B cell (primary cell): ENCODE measurements at regions not wholly inside any gene's neighbourhood (a gene's known extent, or its start where the extent isn't known, plus 50 kb on each side); places are given as distances from the start of the nearest gene placed in this dataset.

Experiments used
- ATAC-seq: fragments of 200-7000 bp; cut with Tn5 transposase; one replicate; pipeline ENCODE4 v1.10.0; 2021; ENCODE audit warnings: low read depth, mild to moderate bottlenecking, moderate number of reproducible peaks, moderate library complexity
- CTCF ChIA-PET: fragments of 350-600 bp; sonication (Branson Sonifier 250); formaldehyde crosslinking; loops from one replicate; lab custom pipeline; 2021; ENCODE audit warnings: antibody characterized with exemption, inconsistent platforms; lab: Charles Lee
- POLR2A ChIA-PET: fragments of 350-600 bp; sonication (Branson Sonifier 250); formaldehyde crosslinking; loops from one replicate; lab custom pipeline; 2021; ENCODE audit warnings: antibody characterized with exemption; lab: Charles Lee
- DNase-seq: peaks from one replicate; pipeline ENCODE4 v3.0.0; 2013
- H2AFZ ChIP-seq: 2 replicates; pipeline ENCODE4 v1.6.1; 2012; ENCODE audit warnings: mild to moderate bottlenecking, low read depth, low read length; ENCODE audit not compliant: insufficient read depth, poor library complexity, severe bottlenecking
- H3K27ac ChIP-seq, 2 donors: 1 replicate in 1 of 2; 2 replicates in 1 of 2; pipeline ENCODE4 v1.5.1; 2012 to 2013; ENCODE audit warnings: low read length in 2 of 2, mild to moderate bottlenecking in 2 of 2, moderate library complexity in 1 of 2
- H3K27me3 ChIP-seq, 4 experiments: fragments of 200-600 bp in 1 of 4; sonication (generic) in 1 of 4; replicated peaks in 1 of 4; 1 replicate in 2 of 4; 2 replicates in 2 of 4; pipeline versions ENCODE4 v1.6.1 to v1.7.0; 2013 to 2016; ENCODE audit warnings: low read length in 3 of 4, mild to moderate bottlenecking in 2 of 4, mixed read lengths in 1 of 4, moderate library complexity in 1 of 4; ENCODE audit not compliant: insufficient read depth in 4 of 4, control insufficient read depth in 3 of 4; ENCODE audit errors: control extremely low read depth in 1 of 4
- H3K36me3 ChIP-seq, 2 experiments: replicated peaks in 1 of 2; 1 replicate in 1 of 2; 2 replicates in 1 of 2; pipeline versions ENCODE4 v1.6.1 to v1.7.1; 2013; ENCODE audit warnings: low read length in 1 of 2; ENCODE audit not compliant: insufficient read depth in 2 of 2, control insufficient read depth in 1 of 2; ENCODE audit errors: control extremely low read depth in 1 of 2, extremely low read depth in 1 of 2
- H3K4me1 ChIP-seq, 2 donors: fragments of 200-600 bp in 1 of 2; sonication (generic) in 1 of 2; 1 replicate in 1 of 2; 2 replicates in 1 of 2; pipeline versions ENCODE4 v1.5.1 to v1.6.1; 2013 to 2017; ENCODE audit warnings: low read length in 2 of 2; ENCODE audit not compliant: control insufficient read depth in 2 of 2, insufficient read depth in 2 of 2
- H3K4me2 ChIP-seq: replicated peaks from 2 replicates; pipeline ENCODE3; 2012; ENCODE audit warnings: mild to moderate bottlenecking, low read depth, low read length; ENCODE audit not compliant: poor library complexity, severe bottlenecking
- H3K4me3 ChIP-seq, 5 experiments: fragments of 200-600 bp in 1 of 5; sonication (generic) in 1 of 5; 1 replicate in 3 of 5; 2 replicates in 2 of 5; pipeline versions ENCODE4 v1.5.1 to v1.7.0; 2011 to 2016; ENCODE audit warnings: low read length in 4 of 5, mild to moderate bottlenecking in 4 of 5, low read depth in 2 of 5, control low read depth in 1 of 5, moderate library complexity in 1 of 5; ENCODE audit not compliant: insufficient read depth in 1 of 5; ENCODE audit errors: control extremely low read depth in 1 of 5, extremely low read depth in 1 of 5
- H3K79me2 ChIP-seq: fragments of 200-600 bp; sonication (generic); one replicate; pipeline ENCODE4 v1.6.0; 2016; ENCODE audit warnings: low read length; ENCODE audit not compliant: control insufficient read depth, insufficient read depth
- H3K9ac ChIP-seq: fragments of 200-600 bp; sonication (generic); 2 replicates; pipeline ENCODE4 v1.6.1; 2017; ENCODE audit warnings: mild to moderate bottlenecking, low read length, moderate library complexity
- H3K9me3 ChIP-seq, 3 donors: one replicate each; pipeline versions ENCODE4 v1.6.1 to v1.7.1; 2013; ENCODE audit warnings: low read length in 2 of 3; ENCODE audit not compliant: control insufficient read depth in 2 of 3, insufficient read depth in 1 of 3; ENCODE audit errors: control extremely low read depth in 1 of 3
- H4K20me1 ChIP-seq: 2 replicates; pipeline ENCODE4 v1.6.0; 2012; ENCODE audit warnings: mild to moderate bottlenecking, low read length; ENCODE audit not compliant: insufficient read depth, control insufficient read depth, poor library complexity, severe bottlenecking
- H3K27ac Mint-ChIP-seq: one replicate; pipeline ENCODE4 v1.8.0; 2021; ENCODE audit warnings: mixed read lengths
- H3K27me3 Mint-ChIP-seq: one replicate; pipeline ENCODE4 v1.8.0; 2021; ENCODE audit warnings: mixed read lengths
- H3K4me1 Mint-ChIP-seq: one replicate; pipeline ENCODE4 v1.8.0; 2021; ENCODE audit warnings: mixed read lengths
- H3K4me3 Mint-ChIP-seq: one replicate; pipeline ENCODE4 v1.8.0; 2021; ENCODE audit warnings: mixed read lengths
- H3K9me3 Mint-ChIP-seq: one replicate; pipeline ENCODE4 v1.8.0; 2022; ENCODE audit warnings: mixed read lengths; ENCODE audit not compliant: insufficient read depth
- EZH2 ChIP-seq: IDR thresholded peaks from 2 replicates; pipeline ENCODE4 v1.6.1; 2012; ENCODE audit warnings: borderline replicate concordance, low read depth, mild to moderate bottlenecking, moderate library complexity, low read length; ENCODE audit not compliant: insufficient read depth, poor library complexity, severe bottlenecking
- WGBS: methylation state at CpG from one replicate; pipeline ENCODE4 v1.1.5; 2013; ENCODE audit warnings: missing lambda C conversion rate; ENCODE audit not compliant: insufficient coverage; 5-methylcytosine and 5-hydroxymethylcytosine counted together
- intact Hi-C: fragments of 100-400 bp; cut with micrococcal nuclease; formaldehyde crosslinking; loops from one replicate; pipeline ENCODE4 v1.10.0; 2022
- TF ChIP-seq, protein P1 (sequence below): fragments of 200-600 bp; IDR thresholded peaks from one replicate; pipeline ENCODE4 v1.8.0; 2022; ENCODE audit warnings: antibody characterized with exemption, mild to moderate bottlenecking

GRCh38 chr7:125173571-125173970, 243.9 kb upstream of the POT1 start:
- no CpG with 5 or more reads among the region's 2 CpGs for WGBS

DNA sequence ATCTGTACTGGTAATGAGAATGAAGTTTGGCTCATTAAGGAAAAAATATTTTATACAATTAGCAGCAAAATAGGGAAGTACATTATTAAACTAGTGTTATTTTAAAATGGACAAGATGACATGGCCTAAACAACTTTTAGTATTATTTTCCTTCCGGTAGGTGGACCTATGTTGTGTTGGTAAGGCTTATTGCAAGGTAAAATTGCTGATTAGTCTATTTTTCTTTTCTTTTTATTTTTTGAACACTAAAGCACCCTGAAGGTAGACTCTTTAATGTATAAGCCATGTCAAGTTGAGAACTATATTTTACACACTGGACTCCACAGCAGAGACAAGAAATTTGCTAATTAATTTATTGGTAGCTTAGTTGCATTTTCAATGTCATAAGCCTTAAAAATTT, 239.5 kb upstream of the POT1 start:
- ChIA-PET POLR2A (no interaction called here), CTCF (no interaction called here)
- no peak for TF ChIP-seq EZH2
- TF ChIP-seq, protein P1, sequence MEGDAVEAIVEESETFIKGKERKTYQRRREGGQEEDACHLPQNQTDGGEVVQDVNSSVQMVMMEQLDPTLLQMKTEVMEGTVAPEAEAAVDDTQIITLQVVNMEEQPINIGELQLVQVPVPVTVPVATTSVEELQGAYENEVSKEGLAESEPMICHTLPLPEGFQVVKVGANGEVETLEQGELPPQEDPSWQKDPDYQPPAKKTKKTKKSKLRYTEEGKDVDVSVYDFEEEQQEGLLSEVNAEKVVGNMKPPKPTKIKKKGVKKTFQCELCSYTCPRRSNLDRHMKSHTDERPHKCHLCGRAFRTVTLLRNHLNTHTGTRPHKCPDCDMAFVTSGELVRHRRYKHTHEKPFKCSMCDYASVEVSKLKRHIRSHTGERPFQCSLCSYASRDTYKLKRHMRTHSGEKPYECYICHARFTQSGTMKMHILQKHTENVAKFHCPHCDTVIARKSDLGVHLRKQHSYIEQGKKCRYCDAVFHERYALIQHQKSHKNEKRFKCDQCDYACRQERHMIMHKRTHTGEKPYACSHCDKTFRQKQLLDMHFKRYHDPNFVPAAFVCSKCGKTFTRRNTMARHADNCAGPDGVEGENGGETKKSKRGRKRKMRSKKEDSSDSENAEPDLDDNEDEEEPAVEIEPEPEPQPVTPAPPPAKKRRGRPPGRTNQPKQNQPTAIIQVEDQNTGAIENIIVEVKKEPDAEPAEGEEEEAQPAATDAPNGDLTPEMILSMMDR, result no peak

More at GRCh38 chr7:125173571-125173970, 243.9 kb upstream of the POT1 start:
- no peaks in the 10 kb centered on the region for H3K9me3 Mint-ChIP-seq
- no peaks in the 10 kb centered on the region for H3K79me2 ChIP-seq
- no peaks in the 10 kb centered on the region for H4K20me1 ChIP-seq
- H2AFZ ChIP-seq, result no peak overlapping the region
- H3K36me3 ChIP-seq, result no peaks in the 10 kb centered on the region
- no peak overlapping the region for H3K27ac ChIP-seq
- H3K27me3 Mint-ChIP-seq, result no peaks in the 10 kb centered on the region
- ATAC-seq, result no peak
- ChIA-PET POLR2A (no interaction called here), CTCF (no interaction called here)
- H3K4me1 ChIP-seq, result no peaks in the 10 kb centered on the region
- intact Hi-C loops, result no loop called here
- no peak overlapping the region for H3K27ac Mint-ChIP-seq
- H3K4me1 Mint-ChIP-seq, result no peaks in the 10 kb centered on the region
- no peak overlapping the region for H3K4me2 ChIP-seq
- TF ChIP-seq, protein P1, result no peak
- TF ChIP-seq EZH2, result no peak
- DNase-seq, result no peak
- no peaks in the 10 kb centered on the region for H3K27me3 ChIP-seq
- H3K4me3 Mint-ChIP-seq, result no peak overlapping the region
- H3K9me3 ChIP-seq, result no peaks in the 10 kb centered on the region
- H3K4me3 ChIP-seq, result no peak overlapping the region
- H3K9ac ChIP-seq, result no peak overlapping the region

More for the DNA sequence above, 239.5 kb upstream of the POT1 start:
- no peak overlapping the region for H3K27ac Mint-ChIP-seq
- Histone ChIP-seq H3K4me3 (no peak overlapping the region), H2AFZ (no peak overlapping the region), H3K9me3 (no peaks in the 10 kb centered on the region), H3K27ac (no peak overlapping the region), H3K27me3 (no peaks in the 10 kb centered on the region), H3K79me2 (no peaks in the 10 kb centered on the region), H3K4me1 (no peaks in the 10 kb centered on the region), H3K4me2 (no peak overlapping the region), H3K36me3 (no peaks in the 10 kb centered on the region), H3K9ac (no peak overlapping the region), H4K20me1 (no peaks in the 10 kb centered on the region)
- ATAC-seq (no peak), DNase-seq (no peak)
- no peak overlapping the region for H3K4me3 Mint-ChIP-seq
- no CpG with 5 or more reads among the region's 1 CpG for WGBS
- H3K27me3 Mint-ChIP-seq, result no peaks in the 10 kb centered on the region
- intact Hi-C loops, result no loop called here
- H3K9me3 Mint-ChIP-seq, result no peaks in the 10 kb centered on the region
- H3K4me1 Mint-ChIP-seq, result no peaks in the 10 kb centered on the region
